Upper lobe of left lung (tissue), 4 donors: ENCODE measurements at regions not wholly inside any gene's neighbourhood (a gene's known extent, or its start where the extent isn't known, plus 50 kb on each side); places are given as distances from the start of the nearest gene placed in this dataset.

Experiments
- CTCF ChIP-seq, 6 experiments: fragments of 450-650 bp in 4 of 6; fragments of 200-600 bp in 2 of 6; sonication (generic) in 2 of 6; IDR thresholded peaks; one replicate each; pipeline ENCODE4 v1.5.1; 2016 to 2019; ENCODE audit warnings: antibody characterized with exemption in 6 of 6
- POLR2A ChIP-seq, 4 donors: fragments of 450-650 bp; IDR thresholded peaks; one replicate each; pipeline ENCODE4 v1.5.1; 2016 to 2017; ENCODE audit warnings: antibody characterized with exemption in 4 of 4, mild to moderate bottlenecking in 2 of 4
- POLR2AphosphoS5 ChIP-seq, 2 donors: sonication (generic); formaldehyde crosslinking; IDR thresholded peaks; one replicate each; pipeline ENCODE4 v1.5.1; 2017; ENCODE audit warnings: antibody characterized with exemption in 2 of 2

- TF ChIP-seq POLR2A (IDR thresholded peaks at IDR 0.05) (no peak), CTCF (IDR thresholded peaks at IDR 0.05) (no peak), POLR2AphosphoS5 (IDR thresholded peaks at IDR 0.05) (no peak)
Measured at GRCh38 chr10:1952126-1953095, 215.1 kb upstream of the ADARB2 start.
